ENCODE measurements at regions not wholly inside any gene's neighbourhood (a gene's known extent, or its start where the extent isn't known, plus 50 kb on each side); places are given as distances from the start of the nearest gene placed in this dataset.

DNA sequence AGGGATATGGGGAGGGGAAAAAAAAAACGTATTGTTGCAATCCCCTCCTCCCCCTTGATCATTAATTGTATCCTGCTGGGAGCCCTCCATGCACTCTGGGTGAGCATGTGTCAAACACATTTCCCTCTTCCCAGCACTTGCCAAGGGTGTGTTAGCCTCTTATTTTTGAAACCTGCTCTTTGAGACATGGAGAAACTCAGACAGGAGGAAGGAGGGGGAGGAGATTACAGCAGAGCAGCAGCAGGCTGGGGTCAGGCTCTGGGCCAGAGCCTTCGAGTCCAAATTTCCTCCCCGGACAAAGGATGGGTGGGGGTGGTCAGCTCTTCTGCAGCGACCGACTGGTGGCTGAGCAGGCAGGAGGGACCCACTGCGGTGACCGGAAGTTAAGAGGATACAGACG is 64.7 kb downstream of the SOX9 start (continued):
- TF ChIP-seq, protein P1, sequence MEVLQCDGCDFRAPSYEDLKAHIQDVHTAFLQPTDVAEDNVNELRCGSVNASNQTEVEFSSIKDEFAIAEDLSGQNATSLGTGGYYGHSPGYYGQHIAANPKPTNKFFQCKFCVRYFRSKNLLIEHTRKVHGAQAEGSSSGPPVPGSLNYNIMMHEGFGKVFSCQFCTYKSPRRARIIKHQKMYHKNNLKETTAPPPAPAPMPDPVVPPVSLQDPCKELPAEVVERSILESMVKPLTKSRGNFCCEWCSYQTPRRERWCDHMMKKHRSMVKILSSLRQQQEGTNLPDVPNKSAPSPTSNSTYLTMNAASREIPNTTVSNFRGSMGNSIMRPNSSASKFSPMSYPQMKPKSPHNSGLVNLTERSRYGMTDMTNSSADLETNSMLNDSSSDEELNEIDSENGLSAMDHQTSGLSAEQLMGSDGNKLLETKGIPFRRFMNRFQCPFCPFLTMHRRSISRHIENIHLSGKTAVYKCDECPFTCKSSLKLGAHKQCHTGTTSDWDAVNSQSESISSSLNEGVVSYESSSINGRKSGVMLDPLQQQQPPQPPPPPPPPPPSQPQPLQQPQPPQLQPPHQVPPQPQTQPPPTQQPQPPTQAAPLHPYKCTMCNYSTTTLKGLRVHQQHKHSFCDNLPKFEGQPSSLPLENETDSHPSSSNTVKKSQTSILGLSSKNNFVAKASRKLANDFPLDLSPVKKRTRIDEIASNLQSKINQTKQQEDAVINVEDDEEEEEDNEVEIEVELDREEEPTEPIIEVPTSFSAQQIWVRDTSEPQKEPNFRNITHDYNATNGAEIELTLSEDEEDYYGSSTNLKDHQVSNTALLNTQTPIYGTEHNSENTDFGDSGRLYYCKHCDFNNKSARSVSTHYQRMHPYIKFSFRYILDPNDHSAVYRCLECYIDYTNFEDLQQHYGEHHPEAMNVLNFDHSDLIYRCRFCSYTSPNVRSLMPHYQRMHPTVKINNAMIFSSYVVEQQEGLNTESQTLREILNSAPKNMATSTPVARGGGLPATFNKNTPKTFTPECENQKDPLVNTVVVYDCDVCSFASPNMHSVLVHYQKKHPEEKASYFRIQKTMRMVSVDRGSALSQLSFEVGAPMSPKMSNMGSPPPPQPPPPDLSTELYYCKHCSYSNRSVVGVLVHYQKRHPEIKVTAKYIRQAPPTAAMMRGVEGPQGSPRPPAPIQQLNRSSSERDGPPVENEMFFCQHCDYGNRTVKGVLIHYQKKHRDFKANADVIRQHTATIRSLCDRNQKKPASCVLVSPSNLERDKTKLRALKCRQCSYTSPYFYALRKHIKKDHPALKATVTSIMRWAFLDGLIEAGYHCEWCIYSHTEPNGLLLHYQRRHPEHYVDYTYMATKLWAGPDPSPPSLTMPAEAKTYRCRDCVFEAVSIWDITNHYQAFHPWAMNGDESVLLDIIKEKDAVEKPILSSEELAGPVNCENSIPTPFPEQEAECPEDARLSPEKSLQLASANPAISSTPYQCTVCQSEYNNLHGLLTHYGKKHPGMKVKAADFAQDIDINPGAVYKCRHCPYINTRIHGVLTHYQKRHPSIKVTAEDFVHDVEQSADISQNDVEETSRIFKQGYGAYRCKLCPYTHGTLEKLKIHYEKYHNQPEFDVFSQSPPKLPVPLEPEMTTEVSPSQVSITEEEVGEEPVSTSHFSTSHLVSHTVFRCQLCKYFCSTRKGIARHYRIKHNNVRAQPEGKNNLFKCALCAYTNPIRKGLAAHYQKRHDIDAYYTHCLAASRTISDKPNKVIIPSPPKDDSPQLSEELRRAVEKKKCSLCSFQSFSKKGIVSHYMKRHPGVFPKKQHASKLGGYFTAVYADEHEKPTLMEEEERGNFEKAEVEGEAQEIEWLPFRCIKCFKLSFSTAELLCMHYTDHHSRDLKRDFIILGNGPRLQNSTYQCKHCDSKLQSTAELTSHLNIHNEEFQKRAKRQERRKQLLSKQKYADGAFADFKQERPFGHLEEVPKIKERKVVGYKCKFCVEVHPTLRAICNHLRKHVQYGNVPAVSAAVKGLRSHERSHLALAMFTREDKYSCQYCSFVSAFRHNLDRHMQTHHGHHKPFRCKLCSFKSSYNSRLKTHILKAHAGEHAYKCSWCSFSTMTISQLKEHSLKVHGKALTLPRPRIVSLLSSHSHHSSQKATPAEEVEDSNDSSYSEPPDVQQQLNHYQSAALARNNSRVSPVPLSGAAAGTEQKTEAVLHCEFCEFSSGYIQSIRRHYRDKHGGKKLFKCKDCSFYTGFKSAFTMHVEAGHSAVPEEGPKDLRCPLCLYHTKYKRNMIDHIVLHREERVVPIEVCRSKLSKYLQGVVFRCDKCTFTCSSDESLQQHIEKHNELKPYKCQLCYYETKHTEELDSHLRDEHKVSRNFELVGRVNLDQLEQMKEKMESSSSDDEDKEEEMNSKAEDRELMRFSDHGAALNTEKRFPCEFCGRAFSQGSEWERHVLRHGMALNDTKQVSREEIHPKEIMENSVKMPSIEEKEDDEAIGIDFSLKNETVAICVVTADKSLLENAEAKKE (CRISPR knock-in tag; IDR thresholded peaks at IDR 0.05): no peak
- TF ChIP-seq ZNF114 (CRISPR knock-in tag; IDR thresholded peaks at IDR 0.05) (no peak), STAT1 (IDR thresholded peaks at IDR 0.05; ENCODE audit: unreplicated experiment) (no peak), EZH2phosphoT487 (IDR thresholded peaks at IDR 0.05; ENCODE audit: unreplicated experiment) (no peak), POLR2AphosphoS5 (IDR thresholded peaks at IDR 0.05; ENCODE audit: low read depth) (no peak)

DNA sequence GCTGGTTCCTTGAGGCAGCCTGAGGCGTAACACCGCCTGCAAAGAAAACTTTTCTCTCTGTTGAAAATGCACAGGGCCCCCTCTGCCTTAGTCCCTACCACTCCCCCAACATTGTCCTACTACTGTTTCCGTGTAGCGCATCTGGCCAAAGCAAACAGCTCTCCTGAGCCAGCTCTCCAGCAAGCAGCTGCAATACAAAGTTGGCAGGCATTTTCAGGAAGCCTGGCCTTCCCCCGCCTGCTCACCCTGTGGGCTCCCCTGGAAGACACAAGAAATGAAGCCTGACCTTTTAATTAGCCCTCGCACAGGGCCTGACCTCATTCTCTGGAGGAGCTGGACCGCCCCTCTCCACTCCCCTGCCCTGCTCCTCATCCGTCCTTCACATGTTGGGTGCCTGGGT is 66.7 kb downstream of the SOX9 start:
- TF ChIP-seq, protein P2, sequence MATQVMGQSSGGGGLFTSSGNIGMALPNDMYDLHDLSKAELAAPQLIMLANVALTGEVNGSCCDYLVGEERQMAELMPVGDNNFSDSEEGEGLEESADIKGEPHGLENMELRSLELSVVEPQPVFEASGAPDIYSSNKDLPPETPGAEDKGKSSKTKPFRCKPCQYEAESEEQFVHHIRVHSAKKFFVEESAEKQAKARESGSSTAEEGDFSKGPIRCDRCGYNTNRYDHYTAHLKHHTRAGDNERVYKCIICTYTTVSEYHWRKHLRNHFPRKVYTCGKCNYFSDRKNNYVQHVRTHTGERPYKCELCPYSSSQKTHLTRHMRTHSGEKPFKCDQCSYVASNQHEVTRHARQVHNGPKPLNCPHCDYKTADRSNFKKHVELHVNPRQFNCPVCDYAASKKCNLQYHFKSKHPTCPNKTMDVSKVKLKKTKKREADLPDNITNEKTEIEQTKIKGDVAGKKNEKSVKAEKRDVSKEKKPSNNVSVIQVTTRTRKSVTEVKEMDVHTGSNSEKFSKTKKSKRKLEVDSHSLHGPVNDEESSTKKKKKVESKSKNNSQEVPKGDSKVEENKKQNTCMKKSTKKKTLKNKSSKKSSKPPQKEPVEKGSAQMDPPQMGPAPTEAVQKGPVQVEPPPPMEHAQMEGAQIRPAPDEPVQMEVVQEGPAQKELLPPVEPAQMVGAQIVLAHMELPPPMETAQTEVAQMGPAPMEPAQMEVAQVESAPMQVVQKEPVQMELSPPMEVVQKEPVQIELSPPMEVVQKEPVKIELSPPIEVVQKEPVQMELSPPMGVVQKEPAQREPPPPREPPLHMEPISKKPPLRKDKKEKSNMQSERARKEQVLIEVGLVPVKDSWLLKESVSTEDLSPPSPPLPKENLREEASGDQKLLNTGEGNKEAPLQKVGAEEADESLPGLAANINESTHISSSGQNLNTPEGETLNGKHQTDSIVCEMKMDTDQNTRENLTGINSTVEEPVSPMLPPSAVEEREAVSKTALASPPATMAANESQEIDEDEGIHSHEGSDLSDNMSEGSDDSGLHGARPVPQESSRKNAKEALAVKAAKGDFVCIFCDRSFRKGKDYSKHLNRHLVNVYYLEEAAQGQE (IDR thresholded peaks at IDR 0.05; ENCODE audit: unreplicated experiment): no peak
- TF ChIP-seq JUNB (IDR thresholded peaks at IDR 0.05; ENCODE audit: unreplicated experiment) (no peak), CREB1 (CRISPR knock-in tag; IDR thresholded peaks at IDR 0.05; ENCODE audit: low read depth) (no peak), EZH2 (IDR thresholded peaks at IDR 0.05; ENCODE audit: low read depth, unreplicated experiment) (no peak), ZNF331 (CRISPR knock-in tag; IDR thresholded peaks at IDR 0.05; ENCODE audit: low read depth) (no peak)
- TF ChIP-seq, protein P3, sequence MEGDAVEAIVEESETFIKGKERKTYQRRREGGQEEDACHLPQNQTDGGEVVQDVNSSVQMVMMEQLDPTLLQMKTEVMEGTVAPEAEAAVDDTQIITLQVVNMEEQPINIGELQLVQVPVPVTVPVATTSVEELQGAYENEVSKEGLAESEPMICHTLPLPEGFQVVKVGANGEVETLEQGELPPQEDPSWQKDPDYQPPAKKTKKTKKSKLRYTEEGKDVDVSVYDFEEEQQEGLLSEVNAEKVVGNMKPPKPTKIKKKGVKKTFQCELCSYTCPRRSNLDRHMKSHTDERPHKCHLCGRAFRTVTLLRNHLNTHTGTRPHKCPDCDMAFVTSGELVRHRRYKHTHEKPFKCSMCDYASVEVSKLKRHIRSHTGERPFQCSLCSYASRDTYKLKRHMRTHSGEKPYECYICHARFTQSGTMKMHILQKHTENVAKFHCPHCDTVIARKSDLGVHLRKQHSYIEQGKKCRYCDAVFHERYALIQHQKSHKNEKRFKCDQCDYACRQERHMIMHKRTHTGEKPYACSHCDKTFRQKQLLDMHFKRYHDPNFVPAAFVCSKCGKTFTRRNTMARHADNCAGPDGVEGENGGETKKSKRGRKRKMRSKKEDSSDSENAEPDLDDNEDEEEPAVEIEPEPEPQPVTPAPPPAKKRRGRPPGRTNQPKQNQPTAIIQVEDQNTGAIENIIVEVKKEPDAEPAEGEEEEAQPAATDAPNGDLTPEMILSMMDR (conservative IDR thresholded peaks at IDR 0.05; ENCODE audit: low read depth in 2 of 2): no peak
- H3K27me3 Mint-ChIP-seq (ENCODE audit: insufficient read depth, low read depth, poor library complexity): peaks cover 5% of the 10 kb centered on the region
- H3K4me2 ChIP-seq: no peak overlapping the region

More for the DNA sequence above, 66.7 kb downstream of the SOX9 start:
- no peak overlapping the region for H2AFZ ChIP-seq
- no peaks in the 10 kb centered on the region for H4K20me1 ChIP-seq (replicated peaks; ENCODE audit: insufficient read depth)
- peaks cover 15% of the 10 kb centered on the region for H3K4me1 ChIP-seq (ENCODE audit: insufficient read depth)
- no peaks in the 10 kb centered on the region for H3K27me3 ChIP-seq (ENCODE audit: insufficient read depth)
- H3K9me2 ChIP-seq (ENCODE audit: insufficient read depth): peaks cover 9% of the 10 kb centered on the region
- peaks cover 12% of the 10 kb centered on the region for H3K4me1 Mint-ChIP-seq
- H3K27ac Mint-ChIP-seq: no peak overlapping the region
- no peak overlapping the region for H3K27ac ChIP-seq (ENCODE audit: low read depth)
- no peaks in the 10 kb centered on the region for H3K79me2 ChIP-seq (replicated peaks; ENCODE audit: insufficient read depth)
- ATAC-seq (no peak), DNase-seq (ENCODE audit: low spot score) (no peak)
- H3K4me3 ChIP-seq: no peak overlapping the region
- no peak overlapping the region for H3K4me3 Mint-ChIP-seq
- H3K36me3 Mint-ChIP-seq (ENCODE audit: low read depth): no peaks in the 10 kb centered on the region
- no peaks in the 10 kb centered on the region for H3K36me3 ChIP-seq (ENCODE audit: insufficient read depth)
- no peaks in the 10 kb centered on the region for H3K9me3 Mint-ChIP-seq
- H3F3A ChIP-seq (replicated peaks; ENCODE audit: low read depth): no peaks in the 10 kb centered on the region

Data from GM23338 (cell line).